Activated naive CD4-positive, alpha-beta T cell treated with anti-CD3 and anti-CD28 coated beads, Interleukin-2, amount 10 ng/mL, durations not matched to agents 7 days and 5 days (primary cell): ENCODE measurements at regions not wholly inside any gene's neighbourhood (a gene's known extent, or its start where the extent isn't known, plus 50 kb on each side); places are given as distances from the start of the nearest gene placed in this dataset.

ENCODE experiments used
- CTCF ChIA-PET: fragments of 350-600 bp; sonication (Branson Sonifier 250); formaldehyde crosslinking; loops from one replicate; lab custom pipeline; 2021; ENCODE audit warnings: antibody characterized with exemption; lab: Charles Lee
- DNase-seq: peaks from one replicate; pipeline ENCODE4 v3.0.0-alpha.2; 2020
- H3K27ac Mint-ChIP-seq: one replicate; pipeline ENCODE4 v1.8.0; 2021; ENCODE audit warnings: mild to moderate bottlenecking, moderate library complexity, mixed read lengths
- H3K27me3 Mint-ChIP-seq: one replicate; pipeline ENCODE4 v1.8.0; 2021; ENCODE audit warnings: mild to moderate bottlenecking, mixed read lengths
- H3K36me3 Mint-ChIP-seq: one replicate; pipeline ENCODE4 v1.8.0; 2021; ENCODE audit warnings: mixed read lengths
- H3K4me1 Mint-ChIP-seq: one replicate; pipeline ENCODE4 v1.8.0; 2021; ENCODE audit warnings: mixed read lengths
- H3K4me3 Mint-ChIP-seq: one replicate; pipeline ENCODE4 v1.8.0; 2021; ENCODE audit warnings: mild to moderate bottlenecking, moderate library complexity, mixed read lengths
- H3K9me3 Mint-ChIP-seq: one replicate; pipeline ENCODE4 v1.8.0; 2021; ENCODE audit warnings: mixed read lengths

GRCh38 chr9:95760791-95761190, 114.7 kb upstream of the ERCC6L2 start:
- H3K9me3 Mint-ChIP-seq, result no peaks in the 10 kb centered on the region
- no peak overlapping the region for H3K27ac Mint-ChIP-seq
- DNase-seq, result no peak
- no peaks in the 10 kb centered on the region for H3K4me1 Mint-ChIP-seq
- peaks cover 31% of the 10 kb centered on the region for H3K27me3 Mint-ChIP-seq
- H3K4me3 Mint-ChIP-seq, result no peak overlapping the region
- no peaks in the 10 kb centered on the region for H3K36me3 Mint-ChIP-seq
- CTCF ChIA-PET, result interaction anchor here (0.6 kb wide), 1 partner anchor 31 kb away, joined by 3 read pairs; no protein-coding TSS in a partner anchor

GRCh38 chr9:95757439-95757838, 118.1 kb upstream of the ERCC6L2 start:
- H3K36me3 Mint-ChIP-seq, result no peaks in the 10 kb centered on the region
- DNase-seq, result no peak
- no peak overlapping the region for H3K4me3 Mint-ChIP-seq
- H3K27ac Mint-ChIP-seq, result no peak overlapping the region
- no peaks in the 10 kb centered on the region for H3K4me1 Mint-ChIP-seq
- H3K9me3 Mint-ChIP-seq, result no peaks in the 10 kb centered on the region
- H3K27me3 Mint-ChIP-seq, result peaks cover 49% of the 10 kb centered on the region
- CTCF ChIA-PET, result no interaction called here

GRCh38 chr9:95756986-95757385, 118.5 kb upstream of the ERCC6L2 start:
- no peak overlapping the region for H3K4me3 Mint-ChIP-seq
- H3K9me3 Mint-ChIP-seq, result no peaks in the 10 kb centered on the region
- H3K4me1 Mint-ChIP-seq, result no peaks in the 10 kb centered on the region
- no peak overlapping the region for H3K27ac Mint-ChIP-seq
- no peak for DNase-seq
- peaks cover 53% of the 10 kb centered on the region for H3K27me3 Mint-ChIP-seq
- H3K36me3 Mint-ChIP-seq, result no peaks in the 10 kb centered on the region
- CTCF ChIA-PET, result interaction anchor here (0.6 to 0.7 kb wide), 2 partner anchors 32 to 376 kb away, joined by 3 read pairs; no protein-coding TSS in a partner anchor

GRCh38 chr9:95756101-95756500, 119.4 kb upstream of the ERCC6L2 start:
- no peak overlapping the region for H3K4me3 Mint-ChIP-seq
- H3K27ac Mint-ChIP-seq, result no peak overlapping the region
- H3K4me1 Mint-ChIP-seq, result peaks cover 1% of the 10 kb centered on the region
- peaks cover 58% of the 10 kb centered on the region for H3K27me3 Mint-ChIP-seq
- DNase-seq, result no peak
- no peaks in the 10 kb centered on the region for H3K36me3 Mint-ChIP-seq
- CTCF ChIA-PET, result interaction anchor here (0.7 kb wide), 1 partner anchor 377 kb away, joined by 3 read pairs; no protein-coding TSS in a partner anchor
- H3K9me3 Mint-ChIP-seq, result no peaks in the 10 kb centered on the region

GRCh38 chr9:95755421-95755730, 120.1 kb upstream of the ERCC6L2 start:
- Mint-ChIP-seq H3K4me1 (peaks cover 8% of the 10 kb centered on the region), H3K9me3 (no peaks in the 10 kb centered on the region), H3K27ac (no peak overlapping the region), H3K4me3 (no peak overlapping the region), H3K27me3 (peaks cover 62% of the 10 kb centered on the region), H3K36me3 (no peaks in the 10 kb centered on the region)
- DNase-seq, result no peak
- CTCF ChIA-PET, result no interaction called here

- no peaks in the 10 kb centered on the region for H3K36me3 Mint-ChIP-seq
- no peak for DNase-seq
- no peaks in the 10 kb centered on the region for H3K9me3 Mint-ChIP-seq
- no peak overlapping the region for H3K27ac Mint-ChIP-seq
- H3K4me1 Mint-ChIP-seq, result peaks cover 11% of the 10 kb centered on the region
- H3K27me3 Mint-ChIP-seq, result peaks cover 61% of the 10 kb centered on the region
- H3K4me3 Mint-ChIP-seq, result no peak overlapping the region
- CTCF ChIA-PET, result no interaction called here
These were observed 120.7 kb upstream of the ERCC6L2 start for GRCh38 chr9:95754533-95755420.

GRCh38 chr9:95753762-95754465, 121.6 kb upstream of the ERCC6L2 start:
- H3K27ac Mint-ChIP-seq, result no peak overlapping the region
- DNase-seq, result no peak
- CTCF ChIA-PET, result no interaction called here
- H3K4me1 Mint-ChIP-seq, result peaks cover 15% of the 10 kb centered on the region
- peaks cover 60% of the 10 kb centered on the region for H3K27me3 Mint-ChIP-seq
- no peak overlapping the region for H3K4me3 Mint-ChIP-seq
- no peaks in the 10 kb centered on the region for H3K9me3 Mint-ChIP-seq
- no peaks in the 10 kb centered on the region for H3K36me3 Mint-ChIP-seq

GRCh38 chr9:95752129-95752731, 123.3 kb upstream of the ERCC6L2 start:
- Mint-ChIP-seq H3K36me3 (no peaks in the 10 kb centered on the region), H3K27ac (no peak overlapping the region), H3K9me3 (no peaks in the 10 kb centered on the region), H3K27me3 (peaks cover 61% of the 10 kb centered on the region), H3K4me1 (peaks cover 19% of the 10 kb centered on the region), H3K4me3 (no peak overlapping the region)
- CTCF ChIA-PET, result no interaction called here
- DNase-seq, result no peak

- Mint-ChIP-seq H3K4me3 (no peak overlapping the region), H3K36me3 (no peaks in the 10 kb centered on the region), H3K27me3 (peaks cover 64% of the 10 kb centered on the region), H3K9me3 (no peaks in the 10 kb centered on the region), H3K27ac (no peak overlapping the region), H3K4me1 (peaks cover 19% of the 10 kb centered on the region)
- no peak for DNase-seq
- CTCF ChIA-PET, result no interaction called here
These were observed 124.0 kb upstream of the ERCC6L2 start for GRCh38 chr9:95751520-95751790.

GRCh38 chr9:95750725-95751519, 124.6 kb upstream of the ERCC6L2 start:
- CTCF ChIA-PET, result no interaction called here
- Mint-ChIP-seq H3K4me1 (peaks cover 19% of the 10 kb centered on the region), H3K36me3 (no peaks in the 10 kb centered on the region), H3K27me3 (peaks cover 66% of the 10 kb centered on the region), H3K4me3 (no peak overlapping the region), H3K9me3 (no peaks in the 10 kb centered on the region), H3K27ac (peak overlapping the region; percentile 63)
- DNase-seq, result peak; percentile 57

GRCh38 chr9:95749493-95749892, 126.0 kb upstream of the ERCC6L2 start:
- CTCF ChIA-PET, result no interaction called here
- H3K4me3 Mint-ChIP-seq, result no peak overlapping the region
- H3K27me3 Mint-ChIP-seq, result peaks cover 52% of the 10 kb centered on the region
- H3K4me1 Mint-ChIP-seq, result peaks cover 19% of the 10 kb centered on the region
- no peaks in the 10 kb centered on the region for H3K9me3 Mint-ChIP-seq
- DNase-seq, result no peak
- peak overlapping the region; percentile 54 for H3K27ac Mint-ChIP-seq
- no peaks in the 10 kb centered on the region for H3K36me3 Mint-ChIP-seq

- no peak overlapping the region for H3K27ac Mint-ChIP-seq
- CTCF ChIA-PET, result interaction anchor here (1.1 kb wide), 1 partner anchor 20 kb away, joined by 4 read pairs; no protein-coding TSS in a partner anchor
These were observed 128.9 kb upstream of the ERCC6L2 start for GRCh38 chr9:95746408-95747180.

GRCh38 chr9:95742821-95743220, 132.7 kb upstream of the ERCC6L2 start:
- no peak for DNase-seq
- peaks cover 39% of the 10 kb centered on the region for H3K27me3 Mint-ChIP-seq
- H3K27ac Mint-ChIP-seq, result no peak overlapping the region
- H3K4me3 Mint-ChIP-seq, result no peak overlapping the region
- CTCF ChIA-PET, result no interaction called here
- no peaks in the 10 kb centered on the region for H3K36me3 Mint-ChIP-seq
- no peaks in the 10 kb centered on the region for H3K9me3 Mint-ChIP-seq
- H3K4me1 Mint-ChIP-seq, result no peaks in the 10 kb centered on the region

More at GRCh38 chr9:95746408-95747180, 128.9 kb upstream of the ERCC6L2 start:
- H3K36me3 Mint-ChIP-seq, result no peaks in the 10 kb centered on the region
- no peak for DNase-seq
- peaks cover 47% of the 10 kb centered on the region for H3K27me3 Mint-ChIP-seq
- no peak overlapping the region for H3K4me3 Mint-ChIP-seq
- peaks cover 19% of the 10 kb centered on the region for H3K4me1 Mint-ChIP-seq
- no peaks in the 10 kb centered on the region for H3K9me3 Mint-ChIP-seq
